NCI-H1930 (cell line): ENCODE measurements at regions not wholly inside any gene's neighbourhood (a gene's known extent, or its start where the extent isn't known, plus 50 kb on each side); places are given as distances from the start of the nearest gene placed in this dataset.
"Not testable (repeated sequence)": the region's sequence is repeated elsewhere in the genome, so short reads cannot be mapped to it uniquely, and the experiment has no call there.

ENCODE experiments used
- DNase-seq, 2 experiments: peaks; one replicate each; lab custom pipeline; 2025; lab: John Stamatoyannopoulos, UW

- DNase-seq, result no peak
These were observed 109.5 kb downstream of the UNCX start for GRCh38 chr7:1342090-1342640.

GRCh38 chr7:1343551-1343950, 110.9 kb downstream of the UNCX start:
- no peak for DNase-seq

GRCh38 chr7:1344421-1344820, 111.7 kb downstream of the UNCX start:
- DNase-seq, result no peak

GRCh38 chr7:1344981-1345701, 112.5 kb downstream of the UNCX start:
- no peak for DNase-seq

- no peak for DNase-seq
These were observed 113.2 kb downstream of the MICALL2 start for GRCh38 chr7:1345796-1346755.

- DNase-seq, result no peak
These were observed 112.4 kb downstream of the MICALL2 start for GRCh38 chr7:1346851-1347250.

- no peak for DNase-seq
These were observed 111.0 kb downstream of the MICALL2 start for GRCh38 chr7:1348096-1348822.

- DNase-seq, result no peak
These were observed 110.4 kb downstream of the MICALL2 start for GRCh38 chr7:1348823-1349335.

GRCh38 chr7:1349351-1349761, 109.9 kb downstream of the MICALL2 start:
- DNase-seq, result no peak

GRCh38 chr7:1351881-1352625, 107.2 kb downstream of the MICALL2 start:
- no peak for DNase-seq

- DNase-seq, result no peak
These were observed 106.5 kb downstream of the MICALL2 start for GRCh38 chr7:1352656-1353271.

GRCh38 chr7:1354661-1355567, 104.4 kb downstream of the MICALL2 start:
- no peak for DNase-seq

- no peak for DNase-seq
These were observed 103.5 kb downstream of the MICALL2 start for GRCh38 chr7:1355568-1356340.

GRCh38 chr7:1356853-1357252, 102.4 kb downstream of the MICALL2 start:
- not testable (repeated sequence) for DNase-seq

- DNase-seq, result not testable (repeated sequence)
These were observed 102.0 kb downstream of the MICALL2 start for GRCh38 chr7:1357260-1357600.

GRCh38 chr7:1357601-1358271, 101.5 kb downstream of the MICALL2 start:
- DNase-seq, result no peak

GRCh38 chr7:1358376-1359050, 100.8 kb downstream of the MICALL2 start:
- DNase-seq, result no peak

- no peak for DNase-seq
These were observed 100.2 kb downstream of the MICALL2 start for GRCh38 chr7:1359051-1359400.
